ENCODE measurements at regions not wholly inside any gene's neighbourhood (a gene's known extent, or its start where the extent isn't known, plus 50 kb on each side); places are given as distances from the start of the nearest gene placed in this dataset.
A peak's percentile ranks its signal among the peaks of the same experiment; 100 is the strongest.
"Not testable (repeated sequence)": the region's sequence is repeated elsewhere in the genome, so short reads cannot be mapped to it uniquely, and the experiment has no call there.

DNA sequence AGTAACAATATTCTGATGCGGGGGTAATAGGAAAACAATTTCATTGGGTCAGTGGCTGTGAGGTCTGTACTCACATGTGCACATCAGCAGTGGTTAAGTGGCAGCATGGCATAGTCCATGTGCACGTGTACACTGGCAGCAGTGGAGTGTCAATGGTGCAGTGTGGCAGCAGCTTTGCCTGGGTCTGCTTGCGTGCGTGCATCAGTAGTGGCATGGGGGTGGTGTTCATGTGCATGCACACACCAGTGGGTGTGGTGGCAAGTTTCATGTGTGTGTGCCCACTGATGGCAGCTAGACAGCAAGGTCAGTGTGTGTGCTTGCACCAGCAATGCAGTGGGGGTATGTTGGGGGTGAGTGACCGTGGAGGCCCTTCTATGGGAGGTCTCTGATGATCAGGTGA lies 581.6 kb upstream of the KLHL4 start:
- in situ Hi-C loops (cut with MboI; ENCODE audit: low sequenced_read_pairs, unreplicated experiment), result no loop called here
- DNase-seq (ENCODE audit: low spot score), result no peak
- TF ChIP-seq, protein P1, sequence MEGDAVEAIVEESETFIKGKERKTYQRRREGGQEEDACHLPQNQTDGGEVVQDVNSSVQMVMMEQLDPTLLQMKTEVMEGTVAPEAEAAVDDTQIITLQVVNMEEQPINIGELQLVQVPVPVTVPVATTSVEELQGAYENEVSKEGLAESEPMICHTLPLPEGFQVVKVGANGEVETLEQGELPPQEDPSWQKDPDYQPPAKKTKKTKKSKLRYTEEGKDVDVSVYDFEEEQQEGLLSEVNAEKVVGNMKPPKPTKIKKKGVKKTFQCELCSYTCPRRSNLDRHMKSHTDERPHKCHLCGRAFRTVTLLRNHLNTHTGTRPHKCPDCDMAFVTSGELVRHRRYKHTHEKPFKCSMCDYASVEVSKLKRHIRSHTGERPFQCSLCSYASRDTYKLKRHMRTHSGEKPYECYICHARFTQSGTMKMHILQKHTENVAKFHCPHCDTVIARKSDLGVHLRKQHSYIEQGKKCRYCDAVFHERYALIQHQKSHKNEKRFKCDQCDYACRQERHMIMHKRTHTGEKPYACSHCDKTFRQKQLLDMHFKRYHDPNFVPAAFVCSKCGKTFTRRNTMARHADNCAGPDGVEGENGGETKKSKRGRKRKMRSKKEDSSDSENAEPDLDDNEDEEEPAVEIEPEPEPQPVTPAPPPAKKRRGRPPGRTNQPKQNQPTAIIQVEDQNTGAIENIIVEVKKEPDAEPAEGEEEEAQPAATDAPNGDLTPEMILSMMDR (IDR thresholded peaks at IDR 0.05; ENCODE audit: borderline replicate concordance, control extremely low read depth, extremely low read depth, insufficient read depth, missing control alignments), result no peak

DNA sequence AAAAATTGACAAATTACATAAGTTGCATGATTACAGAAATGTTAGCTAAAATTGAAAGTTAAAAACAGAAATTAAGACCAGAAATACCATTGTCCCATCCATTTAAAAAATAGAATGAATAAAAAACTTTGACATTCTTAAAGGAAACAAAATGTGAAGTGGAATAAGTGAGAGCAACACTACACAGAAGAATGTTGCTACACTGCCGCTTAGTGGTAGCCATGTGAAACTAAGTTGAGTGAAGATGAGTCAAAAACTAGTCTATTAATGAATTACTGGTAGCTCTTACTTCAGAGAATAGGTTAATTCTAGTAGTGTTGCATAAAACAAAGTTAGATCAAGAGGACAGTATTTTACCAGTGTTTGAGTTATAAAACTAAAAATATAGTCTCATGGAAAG lies 571.0 kb upstream of the KLHL4 start:
- in situ Hi-C loops (cut with MboI; ENCODE audit: low sequenced_read_pairs, unreplicated experiment), result no loop called here
- TF ChIP-seq, protein P1 (IDR thresholded peaks at IDR 0.05; ENCODE audit: borderline replicate concordance, control extremely low read depth, extremely low read depth, insufficient read depth, missing control alignments), result peak; percentile 62
- DNase-seq (ENCODE audit: low spot score), result peak; percentile 10

DNA sequence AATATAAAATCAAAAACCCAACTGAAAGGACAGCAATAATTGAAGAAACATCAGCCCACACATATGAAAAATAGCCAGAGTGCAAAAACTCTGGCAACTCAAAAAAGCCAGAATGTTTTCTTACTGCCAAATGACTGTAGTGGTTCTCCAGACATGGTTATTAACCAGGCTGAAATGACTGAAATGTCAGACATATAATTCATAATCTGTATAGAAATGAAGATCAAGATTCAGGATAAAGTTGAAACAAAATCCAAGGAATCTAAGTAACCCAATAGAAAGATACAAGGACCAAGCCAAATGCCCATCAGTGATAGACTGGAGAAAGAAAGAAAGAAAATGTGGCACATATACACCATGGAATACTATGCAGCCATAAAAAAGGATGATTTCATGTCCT lies 553.3 kb upstream of the KLHL4 start:
- TF ChIP-seq, protein P1 (IDR thresholded peaks at IDR 0.05; ENCODE audit: borderline replicate concordance, control extremely low read depth, extremely low read depth, insufficient read depth, missing control alignments), result no peak
- DNase-seq (ENCODE audit: low spot score), result no peak
- in situ Hi-C loops (cut with MboI; ENCODE audit: low sequenced_read_pairs, unreplicated experiment), result no loop called here

DNA sequence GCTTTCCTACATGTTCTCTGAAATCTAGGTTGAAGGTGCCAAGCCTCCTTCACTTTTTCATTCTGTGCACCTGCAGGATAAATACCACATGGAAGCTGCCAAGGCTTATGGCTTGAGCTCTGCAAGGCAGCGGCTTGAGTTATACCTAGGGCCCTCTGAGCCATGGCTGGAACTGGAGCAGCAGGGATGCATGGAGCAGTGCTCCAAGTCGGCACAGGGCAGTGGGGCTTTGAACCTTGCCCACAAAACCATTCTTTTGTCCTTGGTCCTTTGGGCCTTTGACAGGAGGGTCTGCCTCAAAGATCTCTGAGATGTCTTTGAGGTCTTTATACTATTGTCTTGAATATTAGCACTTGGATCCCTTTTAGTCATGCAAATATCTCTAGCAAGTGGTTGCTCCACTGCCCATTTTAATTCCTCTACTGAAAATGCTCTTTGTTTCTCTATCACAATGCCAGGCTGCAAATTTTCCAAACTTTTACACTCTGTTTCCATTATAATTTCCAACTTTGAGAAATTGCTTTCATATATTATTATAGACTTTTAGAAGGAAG lies 536.2 kb upstream of the KLHL4 start:
- in situ Hi-C loops (cut with MboI; ENCODE audit: low sequenced_read_pairs, unreplicated experiment), result no loop called here
- TF ChIP-seq, protein P1 (IDR thresholded peaks at IDR 0.05; ENCODE audit: borderline replicate concordance, control extremely low read depth, extremely low read depth, insufficient read depth, missing control alignments), result no peak

DNA sequence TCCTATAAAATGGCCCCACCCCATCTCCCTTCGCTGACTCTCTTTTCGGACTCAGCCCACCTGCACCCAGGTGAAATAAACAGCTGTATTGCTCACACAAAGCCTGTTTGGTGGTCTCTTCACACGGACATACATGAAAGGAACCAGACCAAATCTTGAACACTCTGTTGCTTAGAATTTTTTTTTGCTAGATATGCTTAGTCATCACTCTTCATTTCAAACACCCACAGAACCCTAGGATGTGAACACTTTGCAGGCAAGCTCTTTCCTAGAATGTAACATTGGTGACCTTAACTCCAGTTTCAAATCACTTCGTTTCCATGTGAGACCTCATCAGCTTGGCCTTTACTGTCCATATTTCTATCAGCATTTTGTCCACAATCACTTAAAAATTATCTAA lies 530.3 kb upstream of the KLHL4 start:
- DNase-seq (ENCODE audit: low spot score), result not testable (repeated sequence)

More for the DNA sequence above, 536.2 kb upstream of the KLHL4 start:
- no peak for DNase-seq (ENCODE audit: low spot score)

DNA sequence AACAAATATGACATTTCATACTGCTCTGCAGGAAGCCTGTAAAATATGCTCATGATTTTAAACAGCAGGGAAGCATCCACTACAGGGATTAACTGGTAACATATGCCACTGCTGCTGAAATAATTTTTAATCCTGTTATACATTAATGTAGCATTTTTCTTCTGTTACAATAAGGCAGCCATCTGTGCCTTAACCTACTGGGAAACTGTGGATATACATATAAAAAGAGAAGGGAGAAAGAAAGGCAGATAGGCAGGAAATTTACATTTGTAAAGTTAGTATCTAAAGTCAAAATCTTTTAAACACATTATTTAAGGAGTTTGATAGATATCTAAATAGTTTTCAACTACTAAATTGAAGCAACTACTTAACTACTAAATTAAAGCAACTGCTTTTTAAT lies 514.6 kb upstream of the KLHL4 start:
- DNase-seq (ENCODE audit: low spot score), result no peak
- in situ Hi-C loops (cut with MboI; ENCODE audit: low sequenced_read_pairs, unreplicated experiment), result no loop called here
- TF ChIP-seq, protein P1 (IDR thresholded peaks at IDR 0.05; ENCODE audit: borderline replicate concordance, control extremely low read depth, extremely low read depth, insufficient read depth, missing control alignments), result no peak

More for the DNA sequence above, 530.3 kb upstream of the KLHL4 start:
- in situ Hi-C loops (cut with MboI; ENCODE audit: low sequenced_read_pairs, unreplicated experiment), result not testable (repeated sequence)

DNA sequence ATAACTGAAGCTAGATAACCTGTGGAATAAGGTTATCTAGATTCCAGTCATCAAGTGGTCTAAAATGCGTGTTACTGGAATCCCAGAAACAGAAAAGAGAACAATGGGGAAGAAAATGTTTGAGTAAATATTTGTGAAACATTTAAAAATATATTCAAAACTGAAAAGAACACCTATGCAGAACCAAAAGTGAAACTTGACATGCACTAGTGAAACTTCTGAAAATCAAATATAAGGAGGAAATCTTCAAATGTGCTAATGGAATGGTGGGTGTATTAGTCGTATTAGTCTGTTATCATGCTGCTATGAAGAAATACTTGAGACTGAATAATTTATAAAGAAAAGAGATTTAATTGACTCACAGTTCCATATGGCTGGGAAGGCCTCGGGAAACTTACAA lies 512.4 kb upstream of the KLHL4 start:
- no peak for DNase-seq (ENCODE audit: low spot score)
- TF ChIP-seq, protein P1 (IDR thresholded peaks at IDR 0.05; ENCODE audit: borderline replicate concordance, control extremely low read depth, extremely low read depth, insufficient read depth, missing control alignments), result no peak
- in situ Hi-C loops (cut with MboI; ENCODE audit: low sequenced_read_pairs, unreplicated experiment), result no loop called here

Data from GM13976 (cell line).